ENCODE measurements at regions not wholly inside any gene's neighbourhood (a gene's known extent, or its start where the extent isn't known, plus 50 kb on each side); places are given as distances from the start of the nearest gene placed in this dataset.
"Not testable (repeated sequence)": the region's sequence is repeated elsewhere in the genome, so short reads cannot be mapped to it uniquely, and the experiment has no call there.

GRCh38 chr22:11057955-11058547, 4469.9 kb upstream of the OR11H1 start:
- not testable (repeated sequence) for TF ChIP-seq CTCF, POLR2A (IDR thresholded peaks at IDR 0.05)
